Glomerular visceral epithelial cell (primary cell): ENCODE measurements at regions not wholly inside any gene's neighbourhood (a gene's known extent, or its start where the extent isn't known, plus 50 kb on each side); places are given as distances from the start of the nearest gene placed in this dataset.
"Not testable (repeated sequence)": the region's sequence is repeated elsewhere in the genome, so short reads cannot be mapped to it uniquely, and the experiment has no call there.

ENCODE experiments used
- DNase-seq: peaks from one replicate; pipeline ENCODE4 v3.0.0-alpha.2; 2016; ENCODE audit errors: extremely low spot score

DNA sequence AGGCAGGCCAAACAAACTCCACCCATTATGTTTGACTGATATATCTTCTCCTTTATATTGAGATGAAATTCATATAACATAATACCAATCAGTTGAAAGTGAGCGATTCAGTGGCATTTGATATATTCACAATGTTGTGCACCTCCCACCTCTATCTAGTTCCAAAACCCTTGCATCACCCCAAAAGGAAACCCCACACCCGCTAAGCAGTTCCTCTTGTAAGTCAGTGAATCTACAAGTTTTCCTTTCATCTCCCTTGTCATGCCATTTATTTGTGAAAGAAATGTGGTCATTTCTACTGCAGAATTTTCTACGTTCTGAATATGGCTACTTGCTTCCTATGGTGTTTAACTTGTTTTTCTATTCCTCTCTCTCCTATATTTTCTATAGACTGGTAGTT, 99.4 kb upstream of the PTPN3 start:
- no peak for DNase-seq

DNA sequence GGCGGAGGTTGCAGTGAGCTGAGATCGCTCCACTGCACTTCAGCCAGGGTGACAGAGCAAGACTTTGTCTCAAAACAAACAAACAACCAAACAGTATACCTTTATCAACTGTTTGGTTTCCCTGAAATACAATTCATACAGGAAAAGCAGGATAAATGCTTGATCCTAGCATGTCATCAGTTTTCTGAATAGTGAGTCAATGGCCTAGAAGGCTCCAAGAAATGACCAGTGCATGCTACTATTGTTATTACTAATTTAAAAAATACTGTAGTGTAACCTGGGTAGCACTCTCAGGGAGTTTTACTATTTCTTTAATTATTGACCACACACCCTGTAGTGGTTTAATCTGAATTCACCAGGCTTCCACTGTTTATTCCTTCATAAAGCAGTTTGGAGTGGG, 101.0 kb upstream of the PTPN3 start:
- DNase-seq: peak; percentile 17

DNA sequence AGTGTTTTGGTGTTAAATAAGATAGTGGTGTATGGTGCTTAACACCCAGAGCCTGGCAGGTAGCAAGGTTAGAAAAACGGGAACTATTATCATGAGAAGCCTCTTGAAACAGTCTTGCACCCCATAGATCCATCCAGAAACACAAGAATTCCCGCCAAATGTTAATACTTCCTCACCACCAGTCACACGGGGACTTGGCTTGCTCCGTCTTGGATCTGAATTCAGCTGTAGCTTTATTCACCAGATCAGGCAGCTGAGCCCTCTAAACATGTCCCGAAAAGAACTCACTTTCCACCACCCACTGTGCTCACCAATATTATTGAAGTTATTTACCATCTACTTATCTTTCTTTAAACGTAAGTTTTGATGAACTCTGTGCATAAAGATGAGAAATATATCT, 101.6 kb upstream of the PTPN3 start:
- DNase-seq: no peak

DNA sequence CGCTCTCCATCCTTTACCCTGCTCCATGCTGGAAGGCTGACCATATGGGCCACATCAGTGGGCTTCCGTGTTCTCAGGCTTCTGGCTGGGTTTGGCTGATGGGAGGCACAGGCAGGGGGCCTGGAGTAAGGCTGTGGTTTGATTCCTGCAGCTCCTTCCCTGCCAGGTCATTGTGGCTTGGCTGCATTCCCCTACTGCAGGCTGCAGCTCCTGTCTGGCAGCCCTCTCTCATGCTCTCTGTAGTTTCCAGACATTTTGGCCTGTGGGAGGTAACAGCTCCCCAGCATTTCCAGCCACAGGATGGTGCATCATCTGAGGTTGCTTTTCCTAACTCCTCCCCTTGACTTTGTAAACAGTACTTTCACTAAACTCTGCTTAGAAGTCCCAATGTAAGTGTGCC, 102.0 kb upstream of the PTPN3 start:
- DNase-seq: peak; percentile 94

DNA sequence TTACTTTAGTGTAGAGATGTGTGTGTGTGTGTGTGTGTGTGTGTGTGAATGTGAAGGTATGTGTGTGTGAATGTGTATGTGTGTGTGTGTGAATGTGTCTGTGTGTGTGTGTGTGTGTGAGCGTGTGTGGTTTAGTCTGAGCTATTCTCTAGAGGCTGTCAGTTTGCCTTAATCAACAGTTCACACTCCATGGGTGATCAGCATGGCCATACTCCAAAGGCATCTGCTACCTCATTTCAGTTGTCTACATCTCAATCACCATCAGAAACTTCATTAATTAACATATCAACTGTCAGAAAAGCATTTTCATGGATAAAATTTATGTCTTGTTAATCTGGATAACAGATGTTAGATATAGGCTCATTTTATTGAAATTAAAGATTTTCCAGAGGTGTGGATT, 103.1 kb upstream of the PTPN3 start:
- no peak for DNase-seq

DNA sequence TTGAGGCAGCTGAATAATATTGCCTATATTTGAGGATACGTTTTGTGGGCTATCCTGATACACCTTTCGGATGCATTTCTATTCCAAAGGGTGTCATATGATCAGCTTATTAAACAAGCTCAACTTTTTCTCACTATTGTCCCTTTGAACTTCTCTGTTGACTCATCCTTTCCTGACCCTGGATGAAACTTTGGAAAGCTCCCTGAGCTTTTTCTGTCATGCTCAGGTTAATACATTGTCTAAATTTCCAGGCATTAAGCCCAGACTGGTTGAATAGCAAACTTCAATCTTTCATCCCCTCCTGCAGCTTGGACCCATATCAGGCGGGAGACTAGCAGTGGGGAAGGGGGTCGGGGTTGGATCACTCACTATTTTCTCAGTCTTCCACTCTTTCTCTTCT, 104.9 kb upstream of the PTPN3 start:
- no peak for DNase-seq

DNA sequence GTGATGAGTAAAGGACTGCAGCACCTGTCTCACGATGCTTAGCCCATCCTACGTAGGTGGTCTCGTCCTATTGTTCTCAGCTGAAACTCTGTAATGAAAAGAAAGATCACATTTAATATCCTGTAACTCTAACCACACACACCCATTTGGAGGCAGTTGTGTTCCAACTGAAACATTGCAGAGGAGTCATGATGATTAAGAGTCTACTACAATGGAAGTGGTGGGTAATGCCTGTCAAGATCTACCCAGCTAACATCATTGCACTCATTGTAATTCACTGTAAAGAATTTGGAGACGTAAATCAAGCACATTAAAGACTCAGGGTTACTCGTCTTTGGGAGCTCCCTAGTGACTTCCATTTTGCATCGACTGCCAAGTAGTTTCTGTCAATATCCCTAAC, 106.0 kb upstream of the PTPN3 start:
- DNase-seq: no peak

DNA sequence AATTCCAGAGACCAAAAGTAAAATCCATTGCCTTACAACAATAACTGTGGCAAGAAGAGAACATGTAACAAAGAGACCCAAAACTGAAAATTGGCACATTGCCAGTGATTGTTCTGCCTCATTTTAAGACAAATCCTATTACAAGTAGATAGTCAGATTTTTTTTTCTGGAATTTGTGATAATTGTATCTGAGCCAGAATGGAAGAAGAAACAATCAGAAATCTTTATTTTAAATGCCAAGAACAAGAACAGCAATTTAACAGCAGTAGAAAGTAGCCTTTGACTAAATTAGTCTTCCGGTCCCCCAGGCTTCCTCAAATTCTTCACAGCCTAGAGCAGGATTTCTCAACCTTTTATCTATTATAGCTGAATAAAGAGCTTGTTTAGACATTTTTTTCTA, 106.7 kb upstream of the PTPN3 start:
- no peak for DNase-seq

DNA sequence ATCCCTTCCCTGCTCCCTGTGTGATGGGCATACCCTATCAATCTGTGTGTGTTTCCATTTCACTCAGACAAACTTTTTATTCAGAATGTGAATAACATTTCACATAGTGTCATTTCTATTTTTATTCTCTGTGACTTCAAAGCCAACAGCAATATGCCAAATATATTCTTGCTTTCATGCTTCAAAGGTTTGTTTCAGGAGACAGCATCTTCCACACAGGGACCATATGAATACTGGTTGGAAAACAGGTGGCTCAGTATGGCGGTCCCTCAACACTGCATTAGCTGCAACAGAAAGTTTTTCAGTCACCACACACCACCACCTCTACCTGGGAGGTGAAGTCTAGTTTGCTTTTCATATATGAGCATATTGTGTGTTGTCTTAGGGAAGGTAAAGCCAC, 111.0 kb upstream of the PTPN3 start:
- DNase-seq: no peak

DNA sequence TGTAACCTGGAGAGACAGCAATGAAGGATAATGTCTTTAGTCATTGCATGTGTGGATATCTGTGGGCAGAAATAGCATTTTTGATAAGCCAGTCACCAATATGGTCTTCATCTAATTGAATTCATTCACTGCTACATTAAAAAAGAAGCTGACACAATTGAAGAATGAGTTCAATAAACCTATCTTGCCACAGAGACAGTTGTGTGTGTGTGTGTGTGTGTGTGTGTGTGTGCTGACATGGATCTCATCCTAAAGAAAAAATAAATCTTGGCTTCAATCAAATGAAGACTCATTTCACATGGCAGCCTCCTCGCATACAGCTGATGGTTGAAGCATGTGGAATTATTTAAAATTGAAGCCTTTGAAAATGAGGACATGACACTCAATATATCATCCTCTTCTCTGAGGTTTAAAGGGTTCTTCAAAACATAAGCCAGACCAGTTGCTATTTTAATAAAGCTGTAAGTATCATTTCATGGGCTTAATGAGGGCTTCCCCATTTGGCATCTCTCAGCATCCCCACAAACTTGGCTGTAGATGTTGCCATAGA, 118.5 kb upstream of the PTPN3 start:
- DNase-seq: no peak

DNA sequence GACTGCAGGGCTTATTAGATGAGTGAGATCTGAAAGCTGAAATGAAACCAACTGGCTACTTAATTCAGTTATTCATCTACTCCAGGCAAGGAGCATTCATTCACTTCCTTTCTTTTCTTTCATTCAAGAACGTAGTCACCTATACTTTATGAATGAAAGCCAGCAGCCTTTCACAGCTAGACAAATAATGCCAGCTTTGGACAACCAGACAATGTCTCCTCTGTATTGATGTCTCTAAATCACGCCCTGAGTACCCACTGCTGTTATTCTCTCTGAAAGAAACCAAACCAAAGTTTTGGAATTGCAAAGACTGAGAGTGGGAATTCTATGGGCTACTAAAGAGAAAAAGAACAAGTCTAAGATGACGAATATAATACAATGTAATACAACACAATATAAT, 121.2 kb upstream of the PTPN3 start:
- DNase-seq: no peak

DNA sequence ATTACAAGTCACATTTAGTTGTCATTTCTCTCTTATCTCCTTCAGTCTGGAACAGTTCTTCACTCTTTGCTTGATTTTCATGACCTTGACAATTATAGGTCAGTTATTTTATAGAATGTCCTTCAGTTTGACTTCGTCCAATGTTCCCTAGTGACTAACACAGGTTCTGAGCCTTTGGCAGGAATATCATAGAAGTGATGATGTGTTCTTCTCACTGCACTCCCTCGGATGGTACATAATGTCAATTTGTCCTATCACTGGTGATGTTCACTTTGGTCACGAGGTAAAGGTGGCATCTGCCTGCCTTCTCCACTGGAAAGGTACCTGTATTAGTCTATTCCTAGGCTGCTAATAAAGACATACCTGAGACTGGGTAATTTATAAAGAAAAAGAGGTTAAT, 126.0 kb upstream of the PTPN3 start:
- no peak for DNase-seq

DNA sequence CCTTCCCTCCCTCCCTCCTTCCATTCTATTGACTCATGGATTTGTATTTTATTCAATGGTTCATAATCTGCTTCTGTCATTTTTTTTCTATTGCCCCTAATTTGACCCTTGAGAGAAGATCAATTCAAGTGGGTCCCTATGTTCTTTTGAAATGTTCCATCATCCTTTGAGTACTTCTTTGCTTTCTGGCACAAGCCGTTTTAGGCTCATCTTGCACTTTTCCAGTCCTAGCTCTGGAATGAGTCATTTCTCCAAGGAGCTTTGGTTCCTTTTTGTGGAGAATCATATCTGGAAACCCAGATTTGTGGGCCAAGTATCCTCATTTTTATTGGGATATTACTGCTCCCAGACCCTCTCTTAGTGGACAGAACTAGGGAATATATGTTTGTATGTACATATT, 126.8 kb upstream of the PTPN3 start:
- no peak for DNase-seq

DNA sequence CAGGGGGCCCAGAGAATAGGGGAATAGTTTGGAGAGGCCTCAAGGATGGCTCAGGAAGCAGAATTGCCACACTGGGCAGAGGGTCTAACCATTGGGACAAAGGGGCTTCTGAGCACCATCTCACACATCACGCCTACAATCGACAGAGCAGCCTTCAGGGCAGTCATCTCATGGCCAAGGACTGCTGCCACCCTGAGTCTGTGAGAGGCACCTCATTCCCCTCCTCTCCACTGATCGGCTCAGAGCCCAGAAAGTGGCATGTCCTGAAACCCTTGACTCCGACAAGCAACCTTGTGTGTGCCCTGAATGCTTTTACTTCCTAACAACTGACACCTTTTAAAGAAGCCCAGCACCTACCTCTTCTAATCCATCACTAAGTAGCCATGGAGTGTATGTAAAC, 128.9 kb upstream of the PTPN3 start:
- DNase-seq: no peak

DNA sequence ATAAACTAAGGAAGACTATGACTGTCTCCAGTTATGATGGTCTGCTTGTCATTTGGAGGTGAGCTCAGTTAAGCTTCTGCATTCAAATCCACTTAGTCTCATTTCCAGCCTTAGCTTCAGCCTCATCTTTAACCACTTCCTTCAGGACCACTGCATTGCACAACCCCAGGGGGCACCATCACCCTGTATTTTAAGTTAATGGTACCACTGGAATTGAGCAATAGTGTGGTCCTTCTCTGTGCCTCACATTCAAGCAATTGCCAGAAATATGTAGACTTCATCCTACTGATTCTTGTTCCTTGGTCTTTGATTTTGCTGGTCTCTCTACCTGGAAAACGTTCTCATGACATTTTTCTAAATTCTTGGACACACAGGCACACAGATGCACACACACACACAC, 131.5 kb upstream of the PTPN3 start:
- DNase-seq: no peak

DNA sequence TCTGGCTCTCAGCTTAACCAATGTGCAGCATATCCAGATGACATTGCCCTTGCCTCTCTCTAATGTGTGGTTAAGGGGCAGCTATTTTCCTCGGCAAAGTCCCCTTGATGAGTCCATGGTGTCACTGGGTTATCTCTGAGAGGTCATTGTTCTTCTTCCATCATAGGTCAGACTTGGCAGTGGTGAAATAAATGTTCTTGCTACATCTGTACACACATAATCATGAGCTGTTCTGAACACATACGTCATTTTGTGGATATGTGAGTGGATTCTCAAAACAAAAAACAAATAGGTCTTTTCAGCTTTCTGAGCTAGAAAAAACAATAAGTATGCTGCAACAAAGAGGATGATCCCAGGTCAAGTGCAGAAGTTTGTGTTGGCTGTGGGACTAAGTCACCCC, 134.7 kb upstream of the PTPN3 start:
- no peak for DNase-seq

DNA sequence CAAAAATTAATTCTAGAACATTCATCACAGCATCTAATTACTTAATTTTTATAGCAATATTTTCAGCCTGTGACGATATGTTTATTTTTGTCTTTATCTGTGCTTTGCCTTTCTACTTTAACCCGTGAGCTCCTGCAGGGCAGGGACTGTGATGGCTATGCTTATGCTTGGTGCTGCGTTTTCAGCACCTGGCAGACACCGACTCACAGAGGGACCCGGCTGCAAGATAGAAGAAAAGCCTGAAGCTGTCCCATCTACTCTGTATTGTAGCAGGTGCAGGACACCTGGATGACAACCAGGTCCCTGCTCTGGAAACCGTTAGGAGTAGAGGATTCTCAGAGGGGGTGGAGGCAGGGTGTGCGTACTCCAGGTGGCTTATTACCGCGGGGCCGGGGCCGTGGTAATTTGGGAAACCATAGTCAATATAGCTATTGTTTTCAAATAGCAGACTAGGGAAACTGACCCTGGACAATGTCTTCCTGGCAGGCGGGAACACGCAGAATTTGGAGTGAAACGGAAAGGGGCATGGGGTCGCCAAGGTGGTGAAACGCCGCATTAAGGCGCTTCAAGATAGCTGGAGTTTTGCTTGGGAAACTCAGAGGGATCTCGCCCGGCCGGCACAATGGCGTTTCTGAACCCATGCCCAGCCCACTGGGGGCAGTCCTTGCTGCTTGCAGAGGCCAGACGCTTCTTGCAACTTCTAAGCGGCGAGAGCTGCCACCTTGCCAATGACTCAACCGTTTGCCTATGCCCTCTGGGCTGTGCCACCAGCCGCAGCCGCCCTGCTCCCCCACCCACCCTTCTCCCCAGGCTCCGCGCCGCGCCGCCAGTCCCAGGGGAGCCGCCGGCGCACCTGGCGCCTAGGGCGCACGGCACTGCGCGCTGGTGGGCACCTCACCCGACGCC, 140.1 kb upstream of the PALM2AKAP2 start:
- peak; percentile 67 for DNase-seq

DNA sequence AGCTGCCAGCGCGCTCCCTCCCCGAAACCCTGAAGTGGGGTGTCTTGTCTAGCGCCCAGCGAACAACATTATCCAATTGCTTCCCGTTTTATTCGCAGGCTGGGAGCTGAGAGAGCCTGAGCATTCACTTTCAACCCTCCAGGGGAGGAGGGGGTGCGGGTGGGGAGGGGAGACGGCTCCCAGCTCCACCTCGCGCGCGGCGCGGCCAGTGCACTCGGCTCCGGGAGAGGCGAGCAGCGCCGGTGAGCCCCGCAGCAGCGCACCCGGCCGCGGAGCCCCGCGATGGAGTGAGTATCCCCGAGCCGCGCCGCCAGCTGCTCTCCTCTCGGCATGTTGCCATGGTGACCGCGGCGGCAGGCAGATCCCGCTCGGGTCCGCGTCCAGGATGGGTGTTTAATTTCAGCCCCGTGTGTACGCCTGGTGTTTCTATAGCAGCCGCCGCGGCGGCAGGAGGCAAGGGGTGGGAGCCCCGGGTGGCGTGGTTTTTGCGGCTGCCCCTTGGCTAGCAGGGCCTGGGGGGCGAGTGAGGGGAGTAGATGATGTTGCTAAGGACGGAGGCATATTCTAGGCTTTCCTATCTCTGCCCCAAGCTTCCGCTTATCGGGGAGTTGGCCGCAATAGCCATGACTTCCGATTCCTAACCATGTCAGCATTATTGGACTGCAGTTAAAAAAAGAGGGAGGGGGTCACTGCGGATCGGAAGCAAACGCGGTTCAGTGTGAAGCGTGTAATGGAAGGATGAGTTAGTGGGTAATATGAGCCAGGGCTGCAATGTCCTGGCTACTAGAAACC, 139.2 kb upstream of the PALM2AKAP2 start:
- peak; percentile 49 for DNase-seq

DNA sequence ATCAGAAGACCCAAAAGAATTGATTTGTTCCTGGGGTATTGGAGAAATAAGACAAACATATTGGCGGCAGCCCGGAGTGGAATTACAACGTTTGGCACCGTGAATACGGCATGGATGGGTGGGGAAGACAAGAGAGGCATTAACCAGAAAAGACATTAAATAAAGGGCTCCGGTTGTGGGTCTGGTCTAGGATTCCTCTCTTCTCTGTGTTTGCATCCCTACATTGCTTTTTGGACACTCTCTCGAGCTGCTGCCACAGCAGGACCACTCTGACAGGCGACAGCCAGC, 138.7 kb upstream of the PALM2AKAP2 start:
- DNase-seq: no peak

DNA sequence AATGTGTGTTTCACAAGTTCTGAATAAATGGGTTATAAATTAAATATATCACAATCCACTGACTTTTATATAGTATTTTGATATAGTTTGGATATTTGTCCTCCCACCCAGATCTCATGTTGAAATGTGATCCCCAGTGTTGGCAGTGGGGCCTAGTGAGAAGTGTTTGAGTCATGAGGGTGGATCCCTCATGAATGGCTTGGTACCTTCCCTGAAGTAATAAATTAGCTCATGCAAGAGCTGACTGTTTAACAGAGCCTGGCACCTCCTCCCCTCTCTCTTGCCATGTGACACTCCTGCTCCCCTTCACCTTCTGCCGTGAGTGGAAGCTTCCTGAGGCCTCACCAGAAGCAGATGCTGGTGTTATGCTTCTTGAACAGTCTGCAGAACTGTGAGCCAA, 127.9 kb upstream of the PALM2AKAP2 start:
- no peak for DNase-seq

DNA sequence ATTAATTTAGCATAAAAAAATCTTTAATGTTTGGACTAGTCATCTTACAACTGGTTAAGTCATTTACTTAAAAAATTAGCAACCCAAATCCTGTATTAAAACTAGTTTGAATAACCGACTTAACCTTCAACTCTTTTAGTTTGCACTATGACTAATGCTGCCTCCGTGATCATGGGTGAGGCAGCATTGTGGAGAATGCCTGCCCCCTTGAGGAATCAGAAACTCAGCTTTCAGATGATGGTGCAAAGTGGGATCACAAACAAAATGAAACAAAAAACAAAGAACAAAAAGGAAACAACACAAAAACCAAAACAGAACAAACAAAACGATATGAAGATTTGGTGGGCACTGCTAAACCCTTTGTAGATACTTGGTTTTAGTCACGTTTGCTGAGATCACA, 127.0 kb upstream of the PALM2AKAP2 start:
- peak; percentile 29 for DNase-seq

DNA sequence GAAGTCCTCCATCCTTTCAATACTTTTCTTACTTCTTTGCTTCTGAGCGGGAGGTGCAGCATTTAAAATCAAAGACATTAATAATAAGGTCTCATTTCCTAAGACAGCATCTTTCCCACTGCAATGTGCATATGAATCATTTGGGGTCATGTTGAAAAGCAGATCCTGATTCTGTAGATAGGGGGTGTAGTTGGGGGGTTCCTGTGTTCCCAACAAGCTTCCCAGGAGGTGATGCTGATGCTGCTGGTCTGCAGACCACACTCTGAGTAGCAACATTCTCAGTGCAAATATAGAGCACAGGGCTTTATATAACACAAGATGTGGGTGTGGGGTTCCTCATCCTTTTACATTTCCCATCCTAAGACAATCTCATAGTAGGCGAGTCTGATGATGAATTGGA, 126.5 kb upstream of the PALM2AKAP2 start:
- no peak for DNase-seq

DNA sequence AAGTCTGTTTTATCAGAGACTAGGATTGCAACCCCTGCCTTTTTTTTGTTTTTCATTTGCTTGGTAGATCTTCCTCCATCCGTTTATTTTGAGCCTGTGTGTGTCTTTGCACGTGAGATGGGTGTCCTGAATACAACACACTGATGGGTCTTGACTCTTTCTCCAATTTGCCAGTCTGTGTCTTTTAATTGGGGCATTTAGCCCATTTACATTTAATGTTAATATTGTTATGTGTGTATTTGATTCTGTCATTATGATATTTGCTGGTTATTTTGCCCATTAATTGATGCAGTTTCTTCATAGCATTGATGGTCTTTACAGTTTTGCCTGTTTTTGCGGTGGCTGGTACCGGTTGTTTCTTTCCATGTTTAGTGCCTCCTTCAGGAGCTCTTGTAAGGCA, 116.0 kb upstream of the PALM2AKAP2 start:
- not testable (repeated sequence) for DNase-seq
